GM12864 (cell line): ENCODE measurements at regions not wholly inside any gene's neighbourhood (a gene's known extent, or its start where the extent isn't known, plus 50 kb on each side); places are given as distances from the start of the nearest gene placed in this dataset.
"Not testable (repeated sequence)": the region's sequence is repeated elsewhere in the genome, so short reads cannot be mapped to it uniquely, and the experiment has no call there.

Experiments used
- DNase-seq: peaks from one replicate; pipeline ENCODE4 v3.0.0-alpha.2; 2011; ENCODE audit warnings: low read depth
- H3K4me3 ChIP-seq: 2 replicates; pipeline ENCODE4 v1.5.1; 2011; ENCODE audit warnings: mild to moderate bottlenecking, low read depth, low read length, control low read depth
- CTCF ChIP-seq: IDR thresholded peaks from 2 replicates; pipeline ENCODE4 v1.5.1; 2011; ENCODE audit warnings: low read depth, mild to moderate bottlenecking, moderate library complexity, low read length, control low read depth, inconsistent platforms; ENCODE audit errors: missing control alignments

DNA sequence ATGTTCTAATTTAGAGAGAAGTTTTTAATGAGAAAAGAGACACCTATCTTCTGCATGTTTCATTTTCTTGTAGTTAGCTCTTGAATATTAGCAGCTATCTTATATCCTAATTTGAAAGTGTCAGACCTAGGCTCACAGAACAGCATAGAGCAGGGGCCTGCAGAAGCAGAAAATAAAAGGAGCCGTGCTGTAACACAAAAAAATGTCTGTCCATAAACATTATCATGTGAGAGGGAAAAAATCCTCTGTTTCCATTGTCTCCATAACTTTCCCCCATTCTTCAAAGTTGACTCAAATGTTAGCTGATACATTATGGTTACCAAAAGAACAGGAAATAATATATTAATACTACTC is 329.2 kb upstream of the EPHA5 start:
- no peak overlapping the region for H3K4me3 ChIP-seq
- DNase-seq: no peak
- TF ChIP-seq CTCF: no peak

- DNase-seq, H3K4me3 ChIP-seq: not testable (repeated sequence)
Observed at GRCh38 chr4:65998807-65999517, 328.7 kb upstream of the EPHA5 start.

- no peak overlapping the region for H3K4me3 ChIP-seq
- no peak for TF ChIP-seq CTCF
- DNase-seq: no peak
Observed at GRCh38 chr4:65983061-65983460, 312.8 kb upstream of the EPHA5 start.

GRCh38 chr4:65976287-65976686 is 306.0 kb upstream of the EPHA5 start:
- no peak overlapping the region for H3K4me3 ChIP-seq
- no peak for DNase-seq
- TF ChIP-seq CTCF: no peak

DNA sequence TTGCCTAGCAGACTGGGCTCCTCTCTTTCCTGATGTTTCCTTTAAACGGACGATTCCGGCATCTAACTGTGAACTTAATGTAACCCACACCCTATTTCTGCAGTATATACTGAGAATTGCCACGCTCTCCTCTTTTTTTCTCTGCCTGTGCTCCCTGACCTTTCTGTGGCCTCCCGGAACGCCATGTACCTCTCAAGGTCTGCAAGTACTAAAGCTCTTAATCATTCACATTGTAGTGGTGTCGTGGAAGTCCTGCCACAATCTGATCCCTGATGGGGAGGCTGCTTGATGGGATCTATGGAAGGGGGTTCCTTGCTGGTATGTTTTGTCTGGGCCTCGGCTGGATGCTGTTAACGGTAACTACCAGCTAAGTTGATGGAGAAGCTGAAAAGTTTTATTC is 302.9 kb upstream of the EPHA5 start:
- no peak overlapping the region for H3K4me3 ChIP-seq
- no peak for DNase-seq
- TF ChIP-seq CTCF: no peak

DNA sequence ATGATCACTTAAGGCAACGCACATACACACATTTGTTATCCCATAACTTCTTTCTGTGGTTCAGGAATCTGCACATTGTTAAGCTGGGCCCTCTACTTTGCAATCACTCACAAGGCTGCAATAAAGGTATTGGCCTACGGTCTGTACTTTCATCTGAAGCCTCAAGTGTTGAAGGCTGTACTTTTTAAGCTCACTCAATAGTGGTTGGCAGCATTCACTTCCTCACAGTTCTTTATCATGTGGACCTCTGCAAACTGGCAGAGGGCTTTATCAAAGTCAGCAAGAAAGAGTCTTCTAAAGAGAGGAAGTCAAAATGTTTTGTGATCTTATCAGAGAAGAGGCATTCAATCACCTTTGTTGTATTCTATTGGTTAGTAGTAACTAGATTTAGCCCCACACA is 301.4 kb upstream of the EPHA5 start:
- no peak overlapping the region for H3K4me3 ChIP-seq
- no peak for DNase-seq
- TF ChIP-seq CTCF: no peak

DNA sequence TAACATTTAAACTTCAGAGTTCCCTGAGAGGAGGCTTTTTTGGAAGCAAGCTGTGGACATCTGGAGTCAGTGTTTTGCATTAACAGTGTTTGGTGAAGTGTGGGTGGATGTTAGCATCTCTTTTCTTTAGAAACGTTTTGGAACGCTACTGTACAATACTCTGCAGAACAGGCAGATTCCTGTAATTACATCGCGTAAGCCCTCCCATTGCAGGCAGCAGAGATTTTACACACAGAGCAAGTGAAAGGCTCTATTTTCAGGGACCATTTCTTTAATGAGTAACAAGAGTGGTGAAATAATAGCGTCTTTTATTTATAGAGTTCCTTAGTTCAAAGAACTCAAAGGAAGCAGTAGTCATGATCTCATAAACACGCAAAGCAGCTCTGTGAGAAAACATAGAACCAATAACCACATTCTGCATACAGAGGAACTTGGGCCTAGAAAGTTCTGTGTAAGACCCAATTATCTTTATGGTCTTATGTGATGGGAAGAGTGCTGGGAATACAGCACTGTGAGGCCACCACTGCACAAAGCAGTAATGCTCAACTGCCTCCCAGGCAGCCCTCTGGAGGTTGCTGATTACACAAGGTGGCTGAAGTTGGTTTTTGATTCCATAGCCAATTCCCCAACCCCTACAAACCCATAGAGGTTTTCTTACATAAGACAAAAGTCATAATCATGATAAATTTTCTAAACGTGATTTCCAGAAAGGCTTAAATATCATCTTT is 298.7 kb upstream of the EPHA5 start:
- no peak overlapping the region for H3K4me3 ChIP-seq
- TF ChIP-seq CTCF: no peak
- DNase-seq: no peak
